SK-N-SH (cell line): ENCODE measurements at regions not wholly inside any gene's neighbourhood (a gene's known extent, or its start where the extent isn't known, plus 50 kb on each side); places are given as distances from the start of the nearest gene placed in this dataset.

Experiments used
- CHD2 ChIP-seq: fragments of 150-350 bp; IDR thresholded peaks from 2 replicates; pipeline ENCODE4 v1.6.1; 2018; ENCODE audit warnings: low read length; ENCODE audit not compliant: partially characterized antibody
- EP300 ChIP-seq, 2 experiments: IDR thresholded peaks; 2 replicates each; pipeline versions ENCODE4 v1.4.0 to v1.6.1; 2012; ENCODE audit warnings: borderline replicate concordance in 1 of 2, low read depth in 1 of 2, low read length in 1 of 2
- FOXM1 ChIP-seq: IDR thresholded peaks from 2 replicates; pipeline ENCODE4 v1.4.0; 2012; ENCODE audit warnings: low read depth, mild to moderate bottlenecking
- GABPA ChIP-seq: IDR thresholded peaks from 2 replicates; pipeline ENCODE4 v1.4.0; 2012; ENCODE audit warnings: low read depth, mild to moderate bottlenecking
- RCOR1 ChIP-seq: fragments of 150-350 bp; IDR thresholded peaks from 2 replicates; pipeline ENCODE4 v1.6.1; 2017; ENCODE audit warnings: antibody characterized with exemption, low read length
- SIN3A ChIP-seq: IDR thresholded peaks from 2 replicates; pipeline ENCODE4 v1.6.1; 2012; ENCODE audit warnings: low read depth, mild to moderate bottlenecking, low read length, moderate library complexity, borderline replicate concordance
- SMC3 ChIP-seq: IDR thresholded peaks from 2 replicates; pipeline ENCODE4 v1.6.1; 2012; ENCODE audit warnings: low read depth, low read length, improper control_type of control experiment
- TCF12 ChIP-seq: IDR thresholded peaks from 2 replicates; pipeline ENCODE4 v1.4.0; 2012
- TF ChIP-seq, protein P1 (sequence below): fragments of 200-600 bp; sonication (generic); IDR thresholded peaks from 2 replicates; pipeline ENCODE4 v1.6.1; 2017; ENCODE audit warnings: antibody characterized with exemption, mild to moderate bottlenecking, moderate library complexity
- TF ChIP-seq, protein P2 (sequence below): IDR thresholded peaks from 2 replicates; pipeline ENCODE4 v1.6.1; 2012; ENCODE audit warnings: mild to moderate bottlenecking, low read depth, low read length, moderate library complexity

DNA sequence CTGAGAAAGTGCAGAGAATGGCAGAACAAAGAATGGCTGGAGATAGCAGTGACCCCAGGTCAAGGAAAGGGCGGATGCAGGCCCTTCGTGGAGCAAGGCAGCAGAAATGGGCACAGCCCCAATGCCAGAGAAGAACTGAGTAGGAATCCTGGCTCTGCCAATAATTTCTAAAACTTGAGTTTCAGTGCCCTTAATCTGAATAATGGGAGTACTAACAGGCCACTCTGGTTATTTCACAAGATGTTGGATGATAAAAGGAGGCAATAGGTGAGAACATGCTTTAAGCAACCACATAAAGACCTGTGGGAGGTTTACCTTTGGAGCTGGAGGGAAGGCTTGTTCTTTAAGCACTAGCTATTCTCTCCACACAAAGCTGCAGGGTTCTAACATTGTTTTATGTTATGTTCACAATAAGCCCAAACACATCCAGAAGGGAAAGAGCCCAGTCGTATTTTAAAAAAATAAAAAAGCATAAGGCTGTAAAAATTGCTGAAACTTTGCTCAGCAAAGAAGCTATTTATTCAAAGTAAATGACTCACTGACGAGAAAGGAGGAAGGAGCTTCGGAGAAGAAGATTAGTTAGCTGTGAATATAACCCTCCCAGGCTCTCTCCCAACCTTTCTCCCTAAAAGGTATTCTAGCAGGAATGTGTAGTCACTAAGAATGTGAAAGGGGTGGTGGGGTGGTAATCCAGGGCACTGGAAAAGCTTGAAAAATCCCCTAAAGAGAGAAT, 470.2 kb downstream of the TXNL1 start:
- TF ChIP-seq, protein P1, sequence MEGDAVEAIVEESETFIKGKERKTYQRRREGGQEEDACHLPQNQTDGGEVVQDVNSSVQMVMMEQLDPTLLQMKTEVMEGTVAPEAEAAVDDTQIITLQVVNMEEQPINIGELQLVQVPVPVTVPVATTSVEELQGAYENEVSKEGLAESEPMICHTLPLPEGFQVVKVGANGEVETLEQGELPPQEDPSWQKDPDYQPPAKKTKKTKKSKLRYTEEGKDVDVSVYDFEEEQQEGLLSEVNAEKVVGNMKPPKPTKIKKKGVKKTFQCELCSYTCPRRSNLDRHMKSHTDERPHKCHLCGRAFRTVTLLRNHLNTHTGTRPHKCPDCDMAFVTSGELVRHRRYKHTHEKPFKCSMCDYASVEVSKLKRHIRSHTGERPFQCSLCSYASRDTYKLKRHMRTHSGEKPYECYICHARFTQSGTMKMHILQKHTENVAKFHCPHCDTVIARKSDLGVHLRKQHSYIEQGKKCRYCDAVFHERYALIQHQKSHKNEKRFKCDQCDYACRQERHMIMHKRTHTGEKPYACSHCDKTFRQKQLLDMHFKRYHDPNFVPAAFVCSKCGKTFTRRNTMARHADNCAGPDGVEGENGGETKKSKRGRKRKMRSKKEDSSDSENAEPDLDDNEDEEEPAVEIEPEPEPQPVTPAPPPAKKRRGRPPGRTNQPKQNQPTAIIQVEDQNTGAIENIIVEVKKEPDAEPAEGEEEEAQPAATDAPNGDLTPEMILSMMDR: no peak
- TF ChIP-seq RCOR1 (no peak), SMC3 (no peak), SIN3A (no peak), FOXM1 (no peak), GABPA (no peak), TCF12 (no peak), EP300 (IDR thresholded peaks at IDR 0.05; ENCODE audit: borderline replicate concordance in 1 of 2, low read depth in 1 of 2, low read length in 1 of 2) (no peak), CHD2 (no peak)
- TF ChIP-seq, protein P2, sequence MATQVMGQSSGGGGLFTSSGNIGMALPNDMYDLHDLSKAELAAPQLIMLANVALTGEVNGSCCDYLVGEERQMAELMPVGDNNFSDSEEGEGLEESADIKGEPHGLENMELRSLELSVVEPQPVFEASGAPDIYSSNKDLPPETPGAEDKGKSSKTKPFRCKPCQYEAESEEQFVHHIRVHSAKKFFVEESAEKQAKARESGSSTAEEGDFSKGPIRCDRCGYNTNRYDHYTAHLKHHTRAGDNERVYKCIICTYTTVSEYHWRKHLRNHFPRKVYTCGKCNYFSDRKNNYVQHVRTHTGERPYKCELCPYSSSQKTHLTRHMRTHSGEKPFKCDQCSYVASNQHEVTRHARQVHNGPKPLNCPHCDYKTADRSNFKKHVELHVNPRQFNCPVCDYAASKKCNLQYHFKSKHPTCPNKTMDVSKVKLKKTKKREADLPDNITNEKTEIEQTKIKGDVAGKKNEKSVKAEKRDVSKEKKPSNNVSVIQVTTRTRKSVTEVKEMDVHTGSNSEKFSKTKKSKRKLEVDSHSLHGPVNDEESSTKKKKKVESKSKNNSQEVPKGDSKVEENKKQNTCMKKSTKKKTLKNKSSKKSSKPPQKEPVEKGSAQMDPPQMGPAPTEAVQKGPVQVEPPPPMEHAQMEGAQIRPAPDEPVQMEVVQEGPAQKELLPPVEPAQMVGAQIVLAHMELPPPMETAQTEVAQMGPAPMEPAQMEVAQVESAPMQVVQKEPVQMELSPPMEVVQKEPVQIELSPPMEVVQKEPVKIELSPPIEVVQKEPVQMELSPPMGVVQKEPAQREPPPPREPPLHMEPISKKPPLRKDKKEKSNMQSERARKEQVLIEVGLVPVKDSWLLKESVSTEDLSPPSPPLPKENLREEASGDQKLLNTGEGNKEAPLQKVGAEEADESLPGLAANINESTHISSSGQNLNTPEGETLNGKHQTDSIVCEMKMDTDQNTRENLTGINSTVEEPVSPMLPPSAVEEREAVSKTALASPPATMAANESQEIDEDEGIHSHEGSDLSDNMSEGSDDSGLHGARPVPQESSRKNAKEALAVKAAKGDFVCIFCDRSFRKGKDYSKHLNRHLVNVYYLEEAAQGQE: no peak
